Psoas muscle (tissue), 7 donors: ENCODE measurements at regions not wholly inside any gene's neighbourhood (a gene's known extent, or its start where the extent isn't known, plus 50 kb on each side); places are given as distances from the start of the nearest gene placed in this dataset.

Experiments
- ATAC-seq, 4 donors: fragments of 200-7000 bp; cut with Tn5 transposase; one replicate each; pipeline ENCODE4 v1.9.1; 2020; ENCODE audit warnings: moderate library complexity in 3 of 4, mild to moderate bottlenecking in 2 of 4
- DNase-seq, 2 donors: peaks; one replicate each; pipeline ENCODE4 v3.0.0-alpha.2; 2020
- H3K27ac ChIP-seq: fragments of 200-600 bp; one replicate; pipeline ENCODE4 v1.8.0; 2022
- H3K27me3 ChIP-seq, 3 donors: fragments of 200-600 bp in 1 of 3; one replicate each; pipeline versions ENCODE4 v1.6.1 to v1.8.0; 2013 to 2022; ENCODE audit warnings: low read length in 2 of 3, mild to moderate bottlenecking in 2 of 3, moderate library complexity in 1 of 3; ENCODE audit not compliant: insufficient read depth in 3 of 3
- H3K36me3 ChIP-seq, 2 donors: fragments of 200-600 bp in 1 of 2; one replicate each; pipeline versions ENCODE4 v1.6.1 to v1.8.0; 2013 to 2022; ENCODE audit warnings: low read depth in 1 of 2, mild to moderate bottlenecking in 1 of 2, moderate library complexity in 1 of 2; ENCODE audit not compliant: insufficient read depth in 1 of 2
- H3K4me1 ChIP-seq: fragments of 200-600 bp; one replicate; pipeline ENCODE4 v1.8.0; 2022
- H3K4me3 ChIP-seq: fragments of 200-600 bp; one replicate; pipeline ENCODE4 v1.8.0; 2022; ENCODE audit warnings: mild to moderate bottlenecking
- H3K9me3 ChIP-seq: fragments of 200-600 bp; one replicate; pipeline ENCODE4 v1.8.0; 2022
- WGBS, 3 donors: extraction: QIAGEN DNeasy Blood & Tissue Kit; methylation state at CpG; one replicate each; pipeline versions ENCODE4 v1.1.6 to v1.1.7; 2013; 5-methylcytosine and 5-hydroxymethylcytosine counted together
- intact Hi-C, 2 donors: fragments of 100-400 bp; cut with DNase I; formaldehyde crosslinking; loops; one replicate each; pipeline versions ENCODE4 v1.11.0 to v1.14.2; 2022
- TF ChIP-seq, protein P1 (sequence below): fragments of 200-600 bp; IDR thresholded peaks from one replicate; pipeline ENCODE4 v1.8.0; 2022; ENCODE audit warnings: antibody characterized with exemption
- donor health status: healthy with polysubstance abuse.
- donor health status: DM: no; HTN: no; CAD: no; lungs with moderate emphysema.
- donor health status: Bipolar disorder and iron deficiency.
- donor health status: healthy.
- donor health status: DM: yes; HTN: yes; CAD: no.
- donor health status: DM: no; HTN: no; CAD: no.
- donor health status: DM: yes; HTN: yes; CAD: no.

DNA sequence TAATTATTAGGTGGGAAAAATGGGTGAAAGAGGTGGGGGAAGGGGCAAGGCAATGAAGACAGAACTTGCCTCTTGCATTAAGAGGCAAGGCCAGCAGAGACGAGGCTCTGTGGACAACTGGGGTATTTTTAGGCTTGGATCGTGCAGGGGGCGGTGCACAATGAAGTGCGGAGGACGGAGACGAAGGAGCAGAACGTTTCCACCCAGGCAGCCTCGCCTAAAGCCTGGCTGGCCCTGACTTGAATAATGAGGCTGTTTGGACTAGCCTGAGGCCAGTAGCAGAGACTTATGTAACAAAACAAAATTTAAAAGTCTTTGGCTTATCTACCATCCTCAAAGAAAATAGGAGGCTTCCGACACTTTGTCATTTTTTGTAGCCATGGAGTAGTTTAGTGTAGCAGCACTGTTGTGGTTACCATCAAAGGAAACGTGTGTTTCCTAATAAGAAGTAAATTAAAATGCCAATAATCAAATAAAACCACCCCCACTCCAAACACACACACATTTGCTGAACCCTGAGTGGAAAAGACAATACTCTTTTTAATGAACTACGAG, 370.0 kb upstream of the CNR1 start:
- TF ChIP-seq, protein P1, sequence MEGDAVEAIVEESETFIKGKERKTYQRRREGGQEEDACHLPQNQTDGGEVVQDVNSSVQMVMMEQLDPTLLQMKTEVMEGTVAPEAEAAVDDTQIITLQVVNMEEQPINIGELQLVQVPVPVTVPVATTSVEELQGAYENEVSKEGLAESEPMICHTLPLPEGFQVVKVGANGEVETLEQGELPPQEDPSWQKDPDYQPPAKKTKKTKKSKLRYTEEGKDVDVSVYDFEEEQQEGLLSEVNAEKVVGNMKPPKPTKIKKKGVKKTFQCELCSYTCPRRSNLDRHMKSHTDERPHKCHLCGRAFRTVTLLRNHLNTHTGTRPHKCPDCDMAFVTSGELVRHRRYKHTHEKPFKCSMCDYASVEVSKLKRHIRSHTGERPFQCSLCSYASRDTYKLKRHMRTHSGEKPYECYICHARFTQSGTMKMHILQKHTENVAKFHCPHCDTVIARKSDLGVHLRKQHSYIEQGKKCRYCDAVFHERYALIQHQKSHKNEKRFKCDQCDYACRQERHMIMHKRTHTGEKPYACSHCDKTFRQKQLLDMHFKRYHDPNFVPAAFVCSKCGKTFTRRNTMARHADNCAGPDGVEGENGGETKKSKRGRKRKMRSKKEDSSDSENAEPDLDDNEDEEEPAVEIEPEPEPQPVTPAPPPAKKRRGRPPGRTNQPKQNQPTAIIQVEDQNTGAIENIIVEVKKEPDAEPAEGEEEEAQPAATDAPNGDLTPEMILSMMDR, result no peak
- intact Hi-C loops, result no loop called here
- no peaks in the 10 kb centered on the region for H3K9me3 ChIP-seq
- no peak overlapping the region for H3K4me3 ChIP-seq
- WGBS, 3 donors, result 57 to 69% (median 68%) methylated on average over 11 of the region's 11 CpGs
- DNase-seq (no peak), ATAC-seq (no peak)
- no peaks in the 10 kb centered on the region for H3K36me3 ChIP-seq
- H3K27me3 ChIP-seq, result no peaks in the 10 kb centered on the region
- no peaks in the 10 kb centered on the region for H3K4me1 ChIP-seq
- H3K27ac ChIP-seq, result no peak overlapping the region

DNA sequence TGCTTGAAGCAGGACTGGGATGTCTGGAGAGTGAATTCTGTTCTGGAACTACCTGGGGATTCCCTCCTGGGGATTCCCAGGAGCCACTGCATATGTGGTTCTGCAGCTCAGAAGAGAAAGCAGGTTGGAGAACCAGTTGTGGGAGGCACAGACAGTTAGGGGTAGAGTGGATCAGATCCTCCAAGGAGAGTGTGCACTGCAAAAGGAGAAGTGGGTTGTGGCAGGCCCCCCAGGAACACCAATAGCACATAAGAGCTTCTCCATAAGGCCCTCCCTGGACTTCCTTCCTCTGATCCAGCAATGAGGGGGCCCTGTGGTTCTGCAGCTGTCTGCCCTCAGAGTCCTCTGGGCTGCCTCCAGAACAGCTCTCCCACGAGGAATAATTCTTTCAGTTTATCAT, 369.2 kb upstream of the CNR1 start:
- intact Hi-C loops, result no loop called here
- DNase-seq, result no peak

GRCh38 chr6:88532241-88532860, 366.2 kb upstream of the CNR1 start:
- H3K9me3 ChIP-seq, result no peaks in the 10 kb centered on the region
- 90 to 100% (median 92%) methylated on average over 1 of the region's 1 CpG for WGBS, 3 donors
- no peak overlapping the region for H3K27ac ChIP-seq
- intact Hi-C loops, result loop anchor here in 1 of 2 donors (5.0 kb wide), 1 partner anchor 490 kb away; no protein-coding TSS in a partner anchor
- TF ChIP-seq, protein P1, result no peak
- no peak overlapping the region for H3K4me3 ChIP-seq
- no peaks in the 10 kb centered on the region for H3K36me3 ChIP-seq
- H3K27me3 ChIP-seq, result no peaks in the 10 kb centered on the region
- no peaks in the 10 kb centered on the region for H3K4me1 ChIP-seq
- DNase-seq (no peak), ATAC-seq (no peak)

More for the DNA sequence above, 369.2 kb upstream of the CNR1 start:
- no peak for ATAC-seq
- Histone ChIP-seq H3K4me1 (no peaks in the 10 kb centered on the region), H3K27me3 (no peaks in the 10 kb centered on the region), H3K36me3 (no peaks in the 10 kb centered on the region), H3K4me3 (no peak overlapping the region), H3K27ac (no peak overlapping the region), H3K9me3 (no peaks in the 10 kb centered on the region)
- WGBS, 3 donors, result 13 to 42% (median 14%) methylated on average over 1 of the region's 1 CpG
- TF ChIP-seq, protein P1, result no peak

GRCh38 chr6:88529726-88530125, 363.6 kb upstream of the CNR1 start:
- intact Hi-C loops, result loop anchor here in 1 of 2 donors (5.0 kb wide), 1 partner anchor 487 kb away; no protein-coding TSS in a partner anchor
- no peaks in the 10 kb centered on the region for H3K9me3 ChIP-seq
- ATAC-seq, result no peak

More at GRCh38 chr6:88529726-88530125, 363.6 kb upstream of the CNR1 start:
- no peaks in the 10 kb centered on the region for H3K36me3 ChIP-seq
- H3K27ac ChIP-seq, result no peak overlapping the region
- H3K4me3 ChIP-seq, result no peak overlapping the region
- whole genome bisulfite sequencing, 3 donors, result 78 to 86% (median 81%) methylated on average over 4 of the region's 4 CpGs
- no peaks in the 10 kb centered on the region for H3K27me3 ChIP-seq
- no peak for DNase-seq
- H3K4me1 ChIP-seq, result no peaks in the 10 kb centered on the region
- TF ChIP-seq, protein P1, result no peak
